ENCODE measurements at regions not wholly inside any gene's neighbourhood (a gene's known extent, or its start where the extent isn't known, plus 50 kb on each side); places are given as distances from the start of the nearest gene placed in this dataset.
"Not testable (repeated sequence)": the region's sequence is repeated elsewhere in the genome, so short reads cannot be mapped to it uniquely, and the experiment has no call there.

DNA sequence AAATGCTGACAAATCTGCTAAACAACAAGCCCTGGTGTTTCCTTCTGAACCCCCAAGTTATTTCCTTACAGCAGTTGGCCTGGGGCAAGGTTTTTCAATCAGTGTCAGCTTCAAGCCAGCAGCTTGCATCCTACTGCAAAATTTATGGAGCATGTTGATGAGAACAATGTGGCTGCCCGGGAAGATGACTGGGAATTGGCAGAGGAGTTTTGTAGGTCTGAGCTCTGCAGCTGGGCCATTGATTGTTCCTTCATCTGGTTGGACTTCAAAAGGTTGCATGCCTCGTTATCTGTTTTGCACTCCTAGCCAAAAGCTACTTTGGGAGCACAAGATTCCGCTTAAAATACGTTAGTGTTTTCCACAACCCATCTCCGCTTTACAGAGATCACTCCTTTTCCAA is 1030.3 kb upstream of the LCORL start:
- no peak for DNase-seq (ENCODE audit: low read depth in 3 of 3)

DNA sequence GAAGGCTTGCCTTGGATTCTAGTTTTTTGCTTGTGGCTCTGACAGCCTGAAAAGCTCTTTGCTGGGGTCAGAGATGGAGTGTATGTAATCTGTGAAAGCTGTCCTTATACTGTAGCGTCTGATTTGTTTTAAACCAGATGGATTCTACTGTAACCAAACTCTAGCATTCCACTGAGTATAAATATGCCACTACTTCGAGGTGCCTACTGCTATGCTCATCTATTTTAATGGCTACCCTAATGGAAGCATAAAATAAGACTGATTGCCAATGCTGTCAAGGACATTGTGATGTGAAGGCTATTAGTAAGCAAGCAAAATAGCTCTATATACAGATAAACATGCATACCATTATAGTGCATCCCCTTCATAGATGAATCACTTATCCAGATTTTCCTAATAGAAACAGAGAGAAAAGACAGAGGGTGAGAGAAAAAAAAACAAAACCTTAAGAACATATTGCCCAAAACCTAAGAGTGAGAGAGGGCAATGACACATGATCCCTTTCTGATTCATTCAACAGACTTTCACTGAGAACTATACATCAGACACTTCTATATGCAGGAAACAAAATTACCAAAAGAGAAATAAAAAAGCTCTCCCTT is 1025.8 kb upstream of the LCORL start:
- no peak for DNase-seq (ENCODE audit: low read depth in 3 of 3)

DNA sequence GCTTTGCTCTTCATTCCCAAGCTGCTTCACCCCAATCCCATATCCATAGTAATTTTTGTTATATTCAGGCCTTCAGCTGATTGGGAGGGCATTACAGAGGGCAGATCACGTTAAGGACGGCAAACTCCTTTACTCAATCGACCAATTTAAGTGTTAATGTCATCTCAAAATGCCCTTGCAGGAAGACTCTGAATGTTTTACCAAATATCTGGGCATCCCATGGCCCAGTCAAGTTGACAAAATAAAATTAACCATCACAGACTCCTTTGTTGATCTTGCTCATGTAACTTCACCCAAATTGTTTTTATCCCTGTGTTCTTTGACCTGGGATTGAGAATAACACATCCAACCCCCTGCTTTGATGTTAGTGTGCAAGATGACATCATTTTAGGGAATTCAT is 1018.3 kb upstream of the LCORL start:
- no peak for DNase-seq (ENCODE audit: low read depth in 3 of 3)

DNA sequence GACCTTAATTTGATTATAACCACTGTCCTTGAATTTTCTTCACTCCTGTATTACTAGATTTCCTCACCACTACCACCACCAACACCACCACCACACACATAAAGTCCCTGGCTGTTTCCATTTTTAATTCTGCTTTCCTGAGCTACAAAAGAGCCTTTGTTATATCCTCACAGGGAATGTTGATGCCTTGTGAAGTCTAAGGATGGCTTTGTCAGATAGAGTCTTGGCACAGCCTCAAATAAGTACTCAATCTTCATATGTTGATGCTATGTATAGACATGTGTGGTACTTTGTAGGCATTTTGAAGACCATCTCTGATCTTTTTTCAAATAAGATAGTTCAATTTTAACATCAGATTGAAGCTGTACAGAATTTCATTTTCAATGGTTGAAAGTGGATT is 1016.7 kb upstream of the LCORL start:
- DNase-seq (ENCODE audit: low read depth in 3 of 3) = no peak

DNA sequence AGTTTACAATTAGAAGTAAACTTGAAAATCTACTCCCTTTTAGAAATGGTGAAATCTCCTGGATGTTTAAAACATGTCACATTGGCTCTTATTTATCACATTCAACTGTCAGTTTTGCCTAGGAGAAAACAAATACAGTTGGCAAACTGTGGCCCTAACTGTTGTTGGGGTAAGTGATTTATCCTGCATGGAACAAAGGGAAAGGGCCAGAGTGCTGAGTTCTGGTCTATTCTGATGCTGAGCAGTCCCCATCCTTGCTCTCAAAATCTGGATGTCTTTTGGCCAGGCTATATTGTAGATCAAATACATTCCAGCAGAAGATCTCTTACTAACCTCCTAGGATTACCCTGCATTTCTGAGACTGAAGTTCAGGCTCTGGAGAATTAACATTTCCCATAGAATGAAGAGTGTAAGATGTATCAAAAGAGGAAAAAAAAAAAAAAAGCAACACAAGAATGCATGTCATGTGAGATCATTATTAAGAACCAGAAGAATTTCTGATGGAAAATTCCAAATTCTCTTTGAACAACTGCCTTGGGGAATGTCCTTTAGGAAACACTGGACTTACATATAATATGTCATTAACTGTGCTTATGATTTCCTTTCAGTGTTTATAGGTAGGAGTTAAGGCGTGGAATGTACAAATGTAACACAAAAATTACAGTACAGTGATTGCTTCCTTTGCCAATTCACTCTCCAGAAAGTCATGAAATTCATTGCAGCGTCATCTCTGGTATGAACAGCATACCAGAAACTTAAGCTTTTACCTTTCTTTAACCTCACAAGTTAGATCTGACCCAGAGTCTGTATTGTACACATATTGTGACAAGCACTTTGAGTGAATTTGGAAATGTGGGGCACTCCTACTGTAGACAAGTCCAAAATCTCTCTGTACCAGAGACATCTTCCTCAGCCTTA is 1012.5 kb upstream of the LCORL start:
- DNase-seq (ENCODE audit: low read depth in 3 of 3) = no peak

DNA sequence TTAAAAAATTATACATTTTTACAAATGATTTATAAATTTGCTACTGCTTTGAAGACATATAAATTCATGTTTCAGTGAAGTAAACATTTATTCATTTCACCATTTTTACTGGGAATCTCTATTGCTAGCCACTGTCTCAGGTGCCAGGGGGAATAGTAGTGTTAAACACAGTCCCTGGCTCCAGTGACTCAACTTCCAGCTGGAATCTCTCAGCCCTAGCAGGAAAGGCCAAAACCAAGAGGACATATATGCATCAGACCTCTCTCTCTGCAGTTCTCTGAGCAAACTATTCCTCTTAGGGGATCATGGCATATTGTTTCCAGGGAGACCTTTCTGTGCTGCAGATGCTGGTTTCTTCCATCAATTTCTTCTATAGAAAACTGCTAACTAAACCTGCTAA is 1009.0 kb upstream of the LCORL start:
- DNase-seq (ENCODE audit: low read depth in 3 of 3) = no peak

DNA sequence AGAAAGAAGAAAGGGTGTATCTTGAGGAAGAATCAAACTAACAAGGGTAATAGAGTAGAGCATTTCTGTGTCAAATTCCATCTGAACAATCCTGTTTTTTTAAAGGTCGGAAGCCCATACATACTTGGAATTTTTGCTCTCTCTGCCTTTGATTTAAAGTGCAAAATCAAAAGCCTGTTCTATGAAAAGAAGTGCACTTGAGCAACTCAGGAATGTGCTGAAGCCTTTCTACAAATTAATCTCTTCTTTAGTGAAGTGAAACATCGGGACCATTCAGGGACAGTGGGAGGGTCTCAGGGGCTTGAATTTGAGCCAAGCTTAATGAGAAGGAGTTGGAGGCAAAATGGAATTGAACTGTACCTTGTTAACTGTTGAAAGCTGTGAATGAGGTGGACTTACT is 1008.5 kb upstream of the LCORL start:
- DNase-seq (ENCODE audit: low read depth in 3 of 3) = no peak

DNA sequence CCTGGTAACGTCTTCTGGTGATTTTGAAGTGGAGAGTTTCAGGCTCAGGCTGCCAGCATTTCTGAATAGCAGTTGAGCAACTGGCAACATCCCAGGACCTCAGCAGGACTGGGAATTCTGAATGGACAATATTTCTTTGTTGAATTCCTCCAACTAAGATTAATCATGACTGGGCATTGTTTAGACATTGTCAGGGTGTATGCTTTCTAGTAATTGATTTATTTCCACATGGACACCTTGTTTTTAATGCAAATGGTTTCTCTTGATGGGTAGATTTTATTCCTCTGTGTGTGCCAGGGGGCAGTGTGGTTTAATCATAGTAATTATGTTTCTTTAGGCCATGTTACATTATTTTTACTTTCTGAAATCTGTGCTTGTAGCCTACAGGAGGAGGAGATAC is 1004.7 kb upstream of the LCORL start:
- DNase-seq (ENCODE audit: low read depth in 3 of 3) = no peak

DNA sequence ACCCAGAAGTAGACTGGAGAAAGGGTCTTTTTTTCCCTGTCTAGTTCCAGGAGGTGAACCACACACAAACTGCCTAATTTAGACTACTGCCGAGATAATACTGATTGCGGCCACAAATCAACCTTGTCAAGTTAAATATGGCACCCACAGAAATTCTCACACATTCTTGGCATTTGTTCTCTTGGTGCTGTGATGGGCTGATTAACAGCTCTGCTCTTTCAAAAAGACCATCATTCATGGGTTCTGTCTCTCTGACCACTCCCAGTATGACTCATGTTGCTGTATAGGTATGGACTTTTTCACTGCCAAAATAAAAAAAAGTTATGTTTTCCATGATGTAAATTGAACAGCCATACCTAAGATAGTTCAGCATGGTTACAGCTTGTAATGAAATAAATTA is 1003.5 kb upstream of the LCORL start:
- no peak for DNase-seq (ENCODE audit: low read depth in 3 of 3)

DNA sequence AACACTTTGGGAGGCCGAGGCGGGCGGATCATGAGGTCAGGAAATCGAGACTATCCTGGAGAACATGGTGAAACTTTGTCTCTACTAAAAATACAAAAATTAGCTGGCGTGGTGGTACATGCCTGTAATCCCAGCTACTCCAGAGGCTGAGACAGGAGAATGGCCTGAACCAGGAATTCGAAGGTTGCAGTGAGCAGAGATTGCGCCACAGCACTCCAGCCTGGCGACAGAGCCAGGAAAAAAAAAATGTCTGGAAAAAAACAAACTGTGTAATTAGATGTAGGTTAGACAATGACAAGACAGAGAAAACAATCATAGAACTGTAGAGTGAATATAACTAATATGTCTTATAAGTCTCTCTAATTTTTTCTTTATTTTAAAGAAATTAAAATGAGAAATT is 1002.5 kb upstream of the LCORL start:
- DNase-seq (ENCODE audit: low read depth in 3 of 3) = no peak

DNA sequence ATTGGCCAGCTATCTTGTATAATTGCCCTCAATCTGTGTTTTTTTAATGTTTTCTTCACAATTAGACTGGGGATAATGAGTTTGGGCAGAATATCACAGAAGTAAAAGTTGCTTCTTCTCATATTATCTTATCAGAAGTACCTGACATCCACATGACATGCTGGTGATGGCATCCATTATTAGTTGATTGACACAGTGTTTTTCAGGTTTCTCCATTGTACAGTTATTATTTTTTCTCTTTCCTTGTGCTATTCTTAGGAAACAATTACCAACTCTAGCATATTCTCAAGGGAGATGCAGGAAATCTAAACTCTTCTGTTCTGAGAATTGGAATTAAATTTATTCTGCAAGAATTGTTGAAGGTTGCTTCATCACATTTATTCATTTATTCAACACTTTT is 1000.1 kb upstream of the LCORL start:
- DNase-seq (ENCODE audit: low read depth in 3 of 3) = no peak

DNA sequence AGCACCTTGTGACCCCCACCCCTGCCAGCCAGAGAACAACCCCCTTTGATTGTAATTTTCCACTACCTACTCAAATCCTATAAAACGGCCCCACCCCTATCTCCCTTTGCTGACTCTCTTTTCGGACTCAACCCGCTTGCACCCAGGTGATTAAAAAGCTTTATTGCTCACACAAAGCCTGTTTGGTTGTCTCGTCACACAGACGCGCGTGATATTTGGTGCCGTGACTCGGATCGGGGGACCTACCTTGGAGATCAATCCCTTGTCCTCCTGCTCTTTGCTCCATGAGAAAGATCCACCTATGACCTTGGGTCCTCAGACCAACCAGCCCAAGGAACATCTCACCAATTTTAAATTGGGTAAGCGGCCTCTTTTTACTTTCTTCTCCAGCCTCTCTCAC is 995.0 kb upstream of the LCORL start:
- not testable (repeated sequence) for DNase-seq (ENCODE audit: low read depth in 3 of 3)

DNA sequence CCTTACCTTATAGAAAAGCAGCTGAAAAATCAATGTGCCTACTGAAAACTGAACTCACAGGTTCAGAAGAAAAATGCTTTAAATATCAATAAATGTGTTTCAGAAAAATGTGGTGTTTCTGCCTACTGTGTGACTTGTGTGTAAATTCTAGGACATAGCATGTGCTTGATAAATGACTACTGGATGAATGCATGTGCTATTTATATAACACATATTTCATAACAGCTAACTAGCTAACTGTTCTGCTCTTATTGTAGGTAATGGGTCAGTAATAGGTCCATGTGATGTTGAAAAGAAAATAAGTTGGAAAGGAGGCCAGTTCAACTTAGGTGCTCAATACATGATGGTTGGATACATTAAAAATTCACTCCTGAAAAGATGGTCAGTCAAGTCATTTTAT is 993.0 kb upstream of the LCORL start:
- DNase-seq (ENCODE audit: low read depth in 3 of 3) = no peak

DNA sequence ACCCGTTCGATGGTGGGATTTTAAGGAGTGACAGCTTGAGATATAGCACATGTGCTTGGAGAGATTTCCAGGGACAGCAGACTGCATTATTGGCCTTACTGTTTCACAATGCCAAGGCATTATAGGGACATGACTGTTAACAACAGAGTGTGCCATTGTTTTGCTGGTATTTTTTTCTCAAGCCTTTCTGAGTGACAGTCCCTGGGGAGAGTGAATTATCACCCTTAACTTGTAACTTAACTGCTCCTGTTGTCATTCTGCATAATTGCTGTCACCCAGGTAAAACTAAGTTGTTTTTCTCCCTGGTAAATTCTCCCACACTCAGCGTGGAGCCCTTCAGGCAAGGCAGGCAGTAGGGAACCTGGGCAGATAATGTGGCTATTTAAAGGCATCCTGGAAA is 989.2 kb upstream of the LCORL start:
- no peak for DNase-seq (ENCODE audit: low read depth in 3 of 3)

DNA sequence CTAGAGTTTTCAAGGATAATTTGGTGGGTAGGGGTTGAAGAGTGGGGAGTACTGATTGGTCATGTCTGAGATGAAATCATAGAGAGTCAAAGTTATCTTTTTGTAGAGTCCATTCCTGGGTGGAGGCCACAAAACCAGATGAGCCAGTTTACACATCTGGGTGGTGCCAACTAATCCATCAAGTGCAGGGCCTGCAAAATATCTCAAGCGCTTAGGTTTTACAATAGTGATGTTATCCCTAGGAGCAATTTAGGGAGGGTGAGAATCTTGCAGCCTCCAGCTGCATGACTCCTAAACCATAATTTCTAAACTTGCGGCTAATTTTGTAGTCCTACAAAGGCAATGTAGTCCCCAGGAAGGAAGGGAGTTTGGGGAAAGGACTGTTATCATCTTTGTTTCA is 988.3 kb upstream of the LCORL start:
- no peak for DNase-seq (ENCODE audit: low read depth in 3 of 3)

DNA sequence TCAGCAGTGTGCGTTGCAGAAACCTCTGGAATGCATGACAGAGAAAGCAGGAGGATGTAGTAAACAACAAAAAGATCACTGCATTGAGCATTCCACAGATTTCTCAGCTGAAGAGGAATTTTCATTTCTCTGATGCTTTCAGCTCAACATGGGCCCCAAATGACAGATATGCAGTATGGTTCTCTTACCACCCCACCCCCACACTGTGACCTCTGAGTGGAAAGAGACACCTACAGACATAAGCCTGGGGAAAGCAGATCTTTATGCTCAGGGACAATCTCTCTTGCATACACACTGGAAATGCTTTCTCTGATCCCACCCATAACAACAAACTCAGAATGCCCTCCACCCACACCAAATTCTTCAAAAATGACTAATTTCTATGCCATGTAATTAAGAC is 983.7 kb upstream of the LCORL start:
- DNase-seq (ENCODE audit: low read depth in 3 of 3) = no peak

DNA sequence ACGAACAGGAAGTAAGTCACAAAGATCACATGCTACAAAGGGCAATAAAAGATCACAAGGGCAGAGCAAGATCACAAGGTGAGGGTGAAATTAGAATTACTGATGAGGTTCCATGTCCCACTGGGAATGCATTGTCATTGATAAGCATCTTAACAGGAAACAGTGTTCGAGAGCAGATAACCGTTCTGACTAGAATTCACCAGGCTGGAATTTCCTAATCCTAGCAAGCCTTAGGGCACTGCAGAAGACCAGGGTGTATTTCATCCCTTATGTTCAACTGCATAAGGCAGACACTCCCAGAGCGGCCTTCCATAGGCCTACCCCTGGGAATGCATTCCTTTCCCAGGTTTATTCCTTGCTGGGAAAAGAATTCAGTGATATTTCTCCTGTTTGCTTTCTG is 980.6 kb upstream of the LCORL start:
- DNase-seq (ENCODE audit: low read depth in 3 of 3) = no peak

DNA sequence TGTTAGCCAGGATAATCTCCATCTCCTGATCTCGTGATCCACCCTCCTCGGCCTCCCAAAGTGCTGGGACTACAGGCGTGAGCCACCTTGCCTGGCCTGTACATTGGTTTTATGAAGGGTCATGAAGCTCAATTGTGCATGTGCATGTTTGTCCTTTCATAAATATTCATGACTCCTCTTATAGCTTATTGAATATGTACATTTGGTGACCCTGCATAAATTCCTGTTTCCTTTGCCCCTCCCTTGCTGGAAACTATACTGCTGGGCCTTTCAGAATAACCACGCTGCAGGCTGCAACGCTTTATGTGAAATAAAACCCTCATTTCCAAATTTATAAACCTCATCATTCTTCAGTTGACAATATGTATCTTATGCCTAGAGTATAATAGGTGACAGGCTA is 978.0 kb upstream of the LCORL start:
- no peak for DNase-seq (ENCODE audit: low read depth in 3 of 3)

DNA sequence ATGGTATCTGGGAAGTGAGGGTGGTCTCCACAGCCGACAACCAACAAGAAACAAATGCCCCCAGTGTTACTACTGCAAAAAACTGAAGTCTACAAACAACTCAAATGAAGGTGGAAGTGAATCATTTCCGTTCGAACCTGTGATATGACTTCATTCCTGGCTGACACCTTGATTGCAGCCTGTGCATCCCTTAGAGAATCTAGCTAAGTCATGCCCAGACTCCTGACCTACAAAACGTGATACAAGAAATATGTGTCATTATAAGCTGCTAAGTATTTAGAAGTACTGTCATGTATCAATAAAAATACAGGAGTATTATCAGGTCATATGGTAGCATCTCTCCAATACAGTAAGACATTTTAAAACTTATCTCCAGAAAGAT is 959.7 kb upstream of the LCORL start:
- no peak for DNase-seq (ENCODE audit: low read depth in 3 of 3)

DNA sequence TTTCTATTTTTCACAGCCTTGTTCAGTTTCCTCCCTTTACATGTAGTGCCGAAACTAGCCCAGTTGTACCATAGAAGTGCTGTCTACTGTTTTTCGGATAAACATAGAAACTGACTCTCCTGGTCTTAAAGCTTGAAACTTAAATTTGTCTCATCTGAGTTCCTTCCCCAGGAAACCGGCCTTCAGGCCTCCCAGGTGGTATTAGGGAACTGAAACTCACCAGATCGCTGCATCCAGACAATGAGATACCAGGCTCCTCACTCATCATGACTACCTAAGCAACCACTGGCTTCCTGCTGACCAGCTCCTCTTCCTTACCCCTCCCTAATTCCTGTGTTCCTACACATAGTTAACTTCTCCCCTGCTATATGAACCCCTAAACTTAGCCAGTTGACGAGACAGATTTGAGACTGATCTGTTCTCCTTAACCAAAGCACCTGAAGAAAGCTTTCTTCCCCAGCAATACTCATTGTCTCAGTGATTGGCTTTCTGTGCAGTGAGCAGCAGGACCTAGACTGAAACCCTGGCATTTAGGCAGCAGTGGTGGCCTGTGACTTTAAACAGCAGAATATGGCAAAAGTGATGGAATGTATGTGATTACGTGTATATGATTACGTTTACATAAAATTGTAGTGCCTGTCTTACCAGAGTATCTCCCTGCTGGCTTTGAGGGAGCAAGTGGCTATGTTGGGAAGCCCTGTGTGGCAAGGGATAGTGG is 959.1 kb upstream of the LCORL start:
- DNase-seq (ENCODE audit: low read depth in 3 of 3) = no peak

DNA sequence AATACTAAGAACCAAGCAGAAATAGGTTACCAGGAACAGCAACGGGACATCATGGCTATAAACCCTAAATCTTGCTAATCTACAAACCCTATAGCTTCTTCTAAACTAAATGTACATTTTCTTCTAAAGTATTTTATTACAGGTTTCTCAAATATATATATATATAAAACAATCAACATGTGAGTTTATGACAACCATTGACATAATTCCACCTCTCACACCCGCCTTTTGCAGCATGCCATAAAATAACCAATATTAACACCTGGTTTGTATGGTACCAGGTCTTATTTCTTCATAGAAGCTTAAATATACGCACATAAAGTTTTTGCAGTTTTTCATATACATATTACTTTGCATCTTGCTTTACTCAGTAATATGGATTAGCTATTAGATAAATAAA is 955.3 kb upstream of the LCORL start:
- DNase-seq (ENCODE audit: low read depth in 3 of 3) = no peak

DNA sequence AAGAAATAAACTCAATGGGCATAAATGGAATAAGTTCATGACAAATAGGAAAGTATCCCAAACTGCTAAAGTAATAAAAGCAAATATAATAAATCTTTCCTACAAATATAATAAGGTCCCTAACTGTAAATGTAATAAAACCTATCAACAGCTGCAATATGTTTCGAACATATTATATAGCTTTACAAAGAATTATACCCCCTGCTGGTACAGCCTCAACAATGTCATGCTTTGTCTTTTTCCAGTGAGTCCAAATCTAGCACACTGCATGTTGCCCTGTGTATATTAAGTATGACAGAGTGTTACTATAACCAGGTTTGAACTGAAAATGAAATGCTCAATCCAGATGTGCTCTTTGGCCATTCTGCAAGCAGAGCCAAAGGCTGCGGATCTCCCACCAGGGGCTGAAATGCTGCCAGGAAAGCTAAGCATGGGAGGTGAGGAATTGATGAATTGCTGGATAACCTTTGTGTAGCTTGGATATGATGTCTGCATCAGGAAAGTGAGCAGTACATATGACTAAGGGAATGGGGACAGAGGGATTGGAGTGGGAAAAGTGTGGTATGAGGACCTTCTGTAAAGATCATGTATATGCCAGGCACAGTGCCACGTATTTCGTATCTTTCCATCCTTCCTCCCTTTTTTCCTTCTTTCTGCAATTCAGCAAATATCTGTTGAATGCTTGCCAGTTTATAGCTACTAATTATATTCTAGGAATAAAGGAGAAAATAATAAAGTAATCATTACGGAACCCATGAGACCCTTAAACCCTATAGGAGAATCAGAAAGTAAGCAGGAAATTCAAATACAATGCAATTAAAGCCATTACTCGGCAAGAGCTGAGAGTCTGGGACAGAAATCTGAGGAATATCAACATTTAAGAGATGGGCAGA is 954.6 kb upstream of the LCORL start:
- no peak for DNase-seq (ENCODE audit: low read depth in 3 of 3)

Data from stimulated activated CD4-positive, alpha-beta T cell treated with anti-CD3 and anti-CD28 coated beads, TNF-alpha, amount 100 ng/mL, for 48 hours (primary cell).